HG03108 (cell line): ENCODE measurements at regions not wholly inside any gene's neighbourhood (a gene's known extent, or its start where the extent isn't known, plus 50 kb on each side); places are given as distances from the start of the nearest gene placed in this dataset.
"Not testable (repeated sequence)": the region's sequence is repeated elsewhere in the genome, so short reads cannot be mapped to it uniquely, and the experiment has no call there.

Source experiments
- ATAC-seq: cut with Tn5 transposase; IDR thresholded peaks from one replicate; pipeline ENCODE4 v1.9.1; 2021; ENCODE audit warnings: moderate library complexity; ENCODE audit not compliant: unreplicated experiment

- ATAC-seq = not testable (repeated sequence)
Measured at GRCh38 chr1:146443088-146443870, 214.5 kb upstream of the NOTCH2NLA start.

- ATAC-seq = not testable (repeated sequence)
Measured at GRCh38 chr1:146438543-146438942, 209.7 kb upstream of the NOTCH2NLA start.

GRCh38 chr1:146416642-146417041 is 187.8 kb upstream of the NOTCH2NLA start:
- not testable (repeated sequence) for ATAC-seq

GRCh38 chr1:146415017-146415416 is 186.2 kb upstream of the NOTCH2NLA start:
- not testable (repeated sequence) for ATAC-seq

GRCh38 chr1:146413911-146414310 is 185.1 kb upstream of the NOTCH2NLA start:
- ATAC-seq = not testable (repeated sequence)

GRCh38 chr1:146411923-146412322 is 183.1 kb upstream of the NOTCH2NLA start:
- not testable (repeated sequence) for ATAC-seq

- ATAC-seq = peak; percentile 92
Measured at GRCh38 chr1:146409817-146410441, 181.1 kb upstream of the NOTCH2NLA start.

- peak; percentile 67 for ATAC-seq
Measured at GRCh38 chr1:146409116-146409801, 180.4 kb upstream of the NOTCH2NLA start.

GRCh38 chr1:146401281-146401825 is 172.5 kb upstream of the NOTCH2NLA start:
- ATAC-seq = not testable (repeated sequence)

- ATAC-seq = not testable (repeated sequence)
Measured at GRCh38 chr1:146400173-146401121, 171.6 kb upstream of the NOTCH2NLA start.

- ATAC-seq = not testable (repeated sequence)
Measured at GRCh38 chr1:146399225-146399624, 170.4 kb upstream of the NOTCH2NLA start.

- ATAC-seq = not testable (repeated sequence)
Measured at GRCh38 chr1:146396801-146397200, 168.0 kb upstream of the NOTCH2NLA start.

- not testable (repeated sequence) for ATAC-seq
Measured at GRCh38 chr1:146396242-146396641, 167.4 kb upstream of the NOTCH2NLA start.

GRCh38 chr1:146393796-146394195 is 165.0 kb upstream of the NOTCH2NLA start:
- ATAC-seq = not testable (repeated sequence)

- ATAC-seq = not testable (repeated sequence)
Measured at GRCh38 chr1:146393154-146393553, 164.3 kb upstream of the NOTCH2NLA start.

GRCh38 chr1:146389178-146389577 is 160.4 kb upstream of the NOTCH2NLA start:
- ATAC-seq = not testable (repeated sequence)

- not testable (repeated sequence) for ATAC-seq
Measured at GRCh38 chr1:146387750-146388469, 159.1 kb upstream of the NOTCH2NLA start.

GRCh38 chr1:146386851-146387749 is 158.3 kb upstream of the NOTCH2NLA start:
- peak; percentile 94 for ATAC-seq
